Fibroblast of the aortic adventitia (primary cell): ENCODE measurements at regions not wholly inside any gene's neighbourhood (a gene's known extent, or its start where the extent isn't known, plus 50 kb on each side); places are given as distances from the start of the nearest gene placed in this dataset.

Experiments used
- DNase-seq: peaks from one replicate; pipeline ENCODE4 v3.0.0-alpha.2; 2010; ENCODE audit warnings: low read depth
- H3K4me3 ChIP-seq: 2 replicates; pipeline ENCODE4 v1.5.1; 2011; ENCODE audit warnings: low read depth, mild to moderate bottlenecking, control low read depth, low read length, moderate library complexity
- TF ChIP-seq, protein P1 (sequence below): IDR thresholded peaks from 2 replicates; pipeline ENCODE4 v1.5.1; 2011; ENCODE audit warnings: mild to moderate bottlenecking, low read length, control low read depth, inconsistent platforms; ENCODE audit not compliant: insufficient read depth

DNA sequence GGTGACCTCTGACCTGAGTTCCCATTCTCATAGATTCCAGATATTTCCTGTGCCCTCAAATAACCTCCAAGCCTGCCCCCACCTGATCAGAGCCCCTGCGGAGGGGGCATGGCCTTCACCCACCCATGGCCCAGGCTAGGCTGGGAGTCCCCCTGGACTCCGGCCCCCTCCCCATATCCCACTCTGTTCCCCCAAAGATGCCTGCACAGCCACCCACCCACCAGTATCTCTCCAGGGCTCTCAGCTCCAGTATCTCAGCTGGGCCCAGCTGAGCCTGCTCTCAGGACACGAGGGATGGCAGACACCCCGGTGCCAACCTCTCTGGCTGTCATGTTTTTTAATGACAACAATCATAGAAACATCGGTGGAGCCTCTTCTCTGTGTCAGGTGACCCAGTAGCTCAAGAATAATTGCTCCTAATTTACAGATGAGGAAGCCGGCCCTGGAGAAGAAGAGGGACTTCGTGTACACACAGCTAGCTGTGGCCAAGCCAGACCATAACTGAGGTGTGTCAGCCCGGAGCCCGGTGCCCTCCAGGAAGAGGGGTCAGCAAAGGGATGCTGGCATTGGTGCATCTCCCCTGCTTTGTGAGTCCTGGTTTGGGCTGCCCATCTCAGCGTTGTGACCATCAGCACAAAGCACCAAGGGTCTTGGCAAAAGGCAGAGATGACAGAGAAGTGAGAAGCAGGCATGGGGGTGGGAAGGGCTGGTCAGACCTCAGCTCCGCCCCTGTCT, 84.4 kb downstream of the SDC1 start:
- DNase-seq = no peak
- H3K4me3 ChIP-seq = no peak overlapping the region
- TF ChIP-seq, protein P1, sequence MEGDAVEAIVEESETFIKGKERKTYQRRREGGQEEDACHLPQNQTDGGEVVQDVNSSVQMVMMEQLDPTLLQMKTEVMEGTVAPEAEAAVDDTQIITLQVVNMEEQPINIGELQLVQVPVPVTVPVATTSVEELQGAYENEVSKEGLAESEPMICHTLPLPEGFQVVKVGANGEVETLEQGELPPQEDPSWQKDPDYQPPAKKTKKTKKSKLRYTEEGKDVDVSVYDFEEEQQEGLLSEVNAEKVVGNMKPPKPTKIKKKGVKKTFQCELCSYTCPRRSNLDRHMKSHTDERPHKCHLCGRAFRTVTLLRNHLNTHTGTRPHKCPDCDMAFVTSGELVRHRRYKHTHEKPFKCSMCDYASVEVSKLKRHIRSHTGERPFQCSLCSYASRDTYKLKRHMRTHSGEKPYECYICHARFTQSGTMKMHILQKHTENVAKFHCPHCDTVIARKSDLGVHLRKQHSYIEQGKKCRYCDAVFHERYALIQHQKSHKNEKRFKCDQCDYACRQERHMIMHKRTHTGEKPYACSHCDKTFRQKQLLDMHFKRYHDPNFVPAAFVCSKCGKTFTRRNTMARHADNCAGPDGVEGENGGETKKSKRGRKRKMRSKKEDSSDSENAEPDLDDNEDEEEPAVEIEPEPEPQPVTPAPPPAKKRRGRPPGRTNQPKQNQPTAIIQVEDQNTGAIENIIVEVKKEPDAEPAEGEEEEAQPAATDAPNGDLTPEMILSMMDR = no peak

DNA sequence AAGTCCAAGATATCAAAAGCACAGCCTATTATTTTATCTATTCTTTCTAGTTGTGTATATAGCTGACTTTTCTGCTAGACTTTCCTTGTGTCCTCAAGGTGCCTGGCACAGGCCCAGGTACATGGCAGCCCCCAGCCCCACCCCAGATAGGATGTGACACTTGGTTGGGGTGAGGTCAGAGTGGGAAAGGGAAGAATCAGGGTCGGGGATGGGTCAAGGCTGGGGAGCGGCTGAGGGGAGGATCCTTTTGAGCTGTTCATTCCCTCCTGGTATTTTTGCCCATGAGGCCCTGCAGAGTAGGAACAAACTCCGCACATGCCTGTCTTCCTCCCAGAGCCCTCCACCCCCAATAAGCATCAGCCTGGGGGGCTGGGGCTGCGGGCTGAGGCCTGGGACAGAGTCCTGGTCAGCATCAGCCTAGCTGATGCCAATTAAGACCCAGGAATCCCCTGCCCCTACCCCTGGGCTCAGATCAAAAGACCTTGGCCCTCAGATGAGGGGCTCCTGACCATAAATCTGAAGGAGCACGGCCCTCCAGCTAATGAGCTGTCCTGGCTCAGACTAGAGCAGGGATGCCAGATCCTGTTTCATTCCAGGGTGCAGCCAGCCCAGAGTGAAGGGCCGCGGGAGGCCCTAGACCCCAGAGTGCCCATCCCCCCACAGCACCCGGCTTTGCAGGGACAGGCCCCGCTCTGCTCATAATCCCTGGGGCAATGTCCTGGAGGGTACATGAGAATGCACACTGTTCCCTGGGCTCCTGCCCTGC, 85.3 kb downstream of the SDC1 start:
- H3K4me3 ChIP-seq = no peak overlapping the region
- DNase-seq = no peak
- TF ChIP-seq, protein P1 = no peak

DNA sequence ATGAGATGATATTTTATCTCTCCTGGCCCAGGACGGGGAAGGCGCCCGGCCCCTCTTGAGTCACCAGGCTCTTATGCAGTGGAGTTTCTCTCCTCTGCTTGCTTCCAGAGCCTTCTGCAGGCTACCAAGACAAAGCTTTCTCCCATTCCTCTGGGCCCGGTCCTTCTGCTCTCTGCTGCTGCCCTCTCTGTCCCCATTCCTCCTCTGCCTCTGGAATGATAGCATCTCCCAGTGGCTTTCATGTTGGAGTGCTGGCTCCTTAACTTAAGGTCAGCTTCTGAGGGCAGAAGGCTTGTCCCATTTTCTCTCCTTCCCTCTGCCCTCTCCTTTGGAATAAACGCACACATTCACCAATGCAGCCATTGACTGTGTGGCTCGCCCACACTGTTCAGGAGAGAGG, 86.2 kb downstream of the SDC1 start:
- DNase-seq = peak; percentile 16
- TF ChIP-seq, protein P1 = no peak
- no peak overlapping the region for H3K4me3 ChIP-seq

DNA sequence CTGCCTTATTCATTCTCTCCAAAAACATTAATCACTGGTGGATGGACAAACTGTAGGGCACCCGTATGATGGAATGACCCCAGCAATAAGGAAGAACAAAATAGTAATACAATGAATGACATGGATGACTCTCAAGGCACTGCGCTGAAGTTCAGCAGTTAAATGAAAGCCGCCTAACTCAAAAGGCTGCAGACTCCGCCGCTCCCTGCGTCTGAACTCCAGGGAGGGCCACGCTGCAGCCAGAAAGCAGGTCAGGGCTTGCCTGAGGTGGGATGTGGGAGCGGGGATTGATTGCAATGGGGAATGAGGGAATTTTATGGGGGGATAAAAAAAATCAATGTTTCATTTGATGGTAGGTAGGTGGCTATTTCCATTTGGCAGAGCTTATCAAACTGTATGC, 86.5 kb upstream of the LAPTM4A start:
- no peak for DNase-seq
- TF ChIP-seq, protein P1 = no peak
- H3K4me3 ChIP-seq = no peak overlapping the region

DNA sequence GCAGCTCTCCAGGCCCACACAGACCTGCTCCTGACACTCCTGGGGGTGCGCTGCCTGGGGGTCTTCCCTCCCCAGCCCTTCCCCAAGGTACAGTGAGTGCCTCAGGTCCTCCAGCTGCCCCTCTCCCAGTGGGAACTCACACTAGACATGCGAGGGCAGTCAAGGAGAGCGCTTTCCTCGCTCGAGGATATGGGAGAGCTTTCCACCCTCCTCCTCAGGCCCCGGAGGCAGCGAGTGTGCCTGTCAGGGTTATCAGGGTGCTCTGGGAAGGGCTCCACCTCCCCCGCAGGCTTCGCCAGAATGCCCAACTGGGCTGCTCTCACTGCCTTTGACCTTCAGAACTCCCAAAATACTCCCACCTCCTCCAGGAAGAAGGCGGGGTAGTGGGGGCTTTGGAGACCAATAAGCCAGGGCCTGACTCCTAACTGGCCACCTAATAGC, 85.7 kb upstream of the LAPTM4A start:
- no peak overlapping the region for H3K4me3 ChIP-seq
- TF ChIP-seq, protein P1 = no peak
- no peak for DNase-seq

DNA sequence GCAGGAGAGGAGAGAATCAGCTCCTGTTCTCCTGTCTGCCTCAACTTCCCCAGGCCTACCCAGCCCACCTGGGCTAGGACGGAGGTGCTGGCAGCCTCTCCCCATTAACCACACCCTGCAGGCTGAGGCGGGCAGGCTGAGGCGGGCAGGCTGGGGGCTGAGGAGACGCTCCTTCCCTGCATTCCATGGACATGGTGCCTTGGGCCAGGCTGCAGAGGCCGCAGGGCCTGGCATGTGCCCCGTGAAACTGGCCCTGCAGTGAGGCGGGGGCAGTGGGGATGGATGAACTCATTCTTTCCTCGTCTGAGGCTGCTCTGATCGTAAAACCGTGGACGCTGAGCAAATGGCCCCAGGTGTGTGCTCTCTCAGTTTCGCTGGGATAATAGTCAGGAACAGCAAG, 84.7 kb upstream of the LAPTM4A start:
- no peak for DNase-seq
- TF ChIP-seq, protein P1 = no peak
- H3K4me3 ChIP-seq = no peak overlapping the region
